Stimulated activated CD8-positive, alpha-beta memory T cell treated with anti-CD3 and anti-CD28 coated beads, Interleukin-15, amount 100 ng/mL, for 48 hours (primary cell): ENCODE measurements at regions not wholly inside any gene's neighbourhood (a gene's known extent, or its start where the extent isn't known, plus 50 kb on each side); places are given as distances from the start of the nearest gene placed in this dataset.
"Not testable (repeated sequence)": the region's sequence is repeated elsewhere in the genome, so short reads cannot be mapped to it uniquely, and the experiment has no call there.

Experiments
- DNase-seq, 2 donors: peaks; one replicate each; pipeline ENCODE4 v3.0.0-alpha.2; 2020; ENCODE audit warnings: low read depth in 2 of 2

- DNase-seq, result no peak
Observed at GRCh38 chr16:60810250-60810649, 1226.0 kb downstream of the CDH8 start.

GRCh38 chr16:60792437-60792836 lies 1243.8 kb downstream of the CDH8 start:
- DNase-seq, result no peak

DNA sequence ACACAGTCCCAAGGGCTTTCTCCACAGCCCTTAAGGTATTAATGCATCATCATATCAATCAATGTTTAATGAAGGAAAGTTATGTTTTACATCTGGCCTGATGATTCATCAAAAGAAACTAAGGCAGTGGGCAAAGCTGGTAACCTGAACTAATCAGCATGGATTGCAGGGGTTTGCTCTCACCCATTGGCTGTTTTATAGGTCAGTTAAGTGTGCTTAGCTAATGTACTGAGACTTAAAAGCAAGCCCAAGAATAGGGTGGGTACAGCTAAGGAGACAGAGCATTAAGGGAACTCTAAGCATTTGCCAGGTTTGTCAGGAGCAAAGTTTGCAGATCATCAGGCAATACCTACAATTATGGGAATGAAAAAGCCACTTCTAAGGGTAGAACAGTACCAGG lies 1247.6 kb downstream of the CDH8 start:
- DNase-seq, result no peak

DNA sequence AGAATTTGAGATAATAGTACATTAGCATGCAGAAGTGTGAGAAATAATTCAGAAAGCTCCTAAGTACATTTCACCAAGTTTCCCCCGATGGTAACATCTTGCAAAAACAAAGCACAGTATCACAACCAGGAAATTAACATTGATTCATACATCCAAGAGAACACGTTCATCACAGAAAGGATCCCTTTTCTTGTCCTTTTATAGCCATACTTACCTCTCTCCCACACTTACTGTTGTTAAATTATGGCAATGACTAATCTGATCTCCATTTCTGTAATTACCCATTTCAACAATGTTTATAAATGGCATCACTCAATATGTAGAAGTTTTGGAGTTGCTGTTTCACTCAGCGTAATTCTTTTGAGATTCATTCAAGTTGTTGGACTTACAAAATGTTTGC lies 1260.0 kb downstream of the CDH8 start:
- no peak for DNase-seq

GRCh38 chr16:60771138-60771537 lies 1265.1 kb downstream of the CDH8 start:
- no peak for DNase-seq

GRCh38 chr16:60770384-60770783 lies 1265.9 kb downstream of the CDH8 start:
- not testable (repeated sequence) for DNase-seq

DNA sequence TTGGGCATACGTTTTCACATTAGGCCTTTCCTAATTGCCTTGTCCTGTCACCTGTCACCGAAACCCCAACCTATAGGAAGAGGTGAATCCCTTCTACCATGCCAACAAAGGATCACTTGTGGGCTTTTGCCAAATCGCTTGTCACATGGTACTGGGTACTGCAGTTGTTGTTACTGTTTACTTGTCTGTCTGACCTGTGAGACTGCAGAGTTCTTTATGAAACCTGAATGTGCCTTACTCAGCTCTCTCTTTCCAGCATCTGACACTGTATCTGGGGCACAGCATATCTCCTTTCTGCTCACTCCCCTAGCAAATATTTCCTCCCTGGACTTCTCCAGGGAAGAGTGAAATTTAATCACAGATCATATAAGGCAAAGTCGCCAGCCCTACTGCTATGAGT lies 1272.4 kb downstream of the CDH8 start:
- no peak for DNase-seq

GRCh38 chr16:60755907-60756306 lies 1280.3 kb downstream of the CDH8 start:
- no peak for DNase-seq

- no peak for DNase-seq
Observed at GRCh38 chr16:60748366-60748765, 1287.9 kb downstream of the CDH8 start.

- DNase-seq, result no peak
Observed at GRCh38 chr16:60744198-60744597, 1292.0 kb downstream of the CDH8 start.

DNA sequence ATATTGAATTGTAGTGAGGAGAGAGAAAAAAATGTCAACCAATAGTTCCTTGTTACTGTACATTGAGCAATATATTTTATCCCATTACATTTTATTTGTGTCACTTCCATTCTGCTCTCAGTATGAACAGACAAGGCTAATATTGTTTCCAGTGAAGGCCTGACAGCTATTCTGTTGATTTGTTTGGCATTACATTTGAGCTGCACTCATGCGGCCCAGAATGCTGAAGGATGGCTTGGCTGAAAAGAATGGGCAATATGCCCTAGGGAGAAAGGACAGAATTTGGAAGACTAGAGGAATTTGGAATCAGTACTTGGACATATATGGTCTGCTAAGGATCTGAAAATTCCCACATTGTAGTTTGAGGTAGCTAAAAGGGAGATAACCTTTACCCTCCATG lies 1294.4 kb downstream of the CDH8 start:
- no peak for DNase-seq

DNA sequence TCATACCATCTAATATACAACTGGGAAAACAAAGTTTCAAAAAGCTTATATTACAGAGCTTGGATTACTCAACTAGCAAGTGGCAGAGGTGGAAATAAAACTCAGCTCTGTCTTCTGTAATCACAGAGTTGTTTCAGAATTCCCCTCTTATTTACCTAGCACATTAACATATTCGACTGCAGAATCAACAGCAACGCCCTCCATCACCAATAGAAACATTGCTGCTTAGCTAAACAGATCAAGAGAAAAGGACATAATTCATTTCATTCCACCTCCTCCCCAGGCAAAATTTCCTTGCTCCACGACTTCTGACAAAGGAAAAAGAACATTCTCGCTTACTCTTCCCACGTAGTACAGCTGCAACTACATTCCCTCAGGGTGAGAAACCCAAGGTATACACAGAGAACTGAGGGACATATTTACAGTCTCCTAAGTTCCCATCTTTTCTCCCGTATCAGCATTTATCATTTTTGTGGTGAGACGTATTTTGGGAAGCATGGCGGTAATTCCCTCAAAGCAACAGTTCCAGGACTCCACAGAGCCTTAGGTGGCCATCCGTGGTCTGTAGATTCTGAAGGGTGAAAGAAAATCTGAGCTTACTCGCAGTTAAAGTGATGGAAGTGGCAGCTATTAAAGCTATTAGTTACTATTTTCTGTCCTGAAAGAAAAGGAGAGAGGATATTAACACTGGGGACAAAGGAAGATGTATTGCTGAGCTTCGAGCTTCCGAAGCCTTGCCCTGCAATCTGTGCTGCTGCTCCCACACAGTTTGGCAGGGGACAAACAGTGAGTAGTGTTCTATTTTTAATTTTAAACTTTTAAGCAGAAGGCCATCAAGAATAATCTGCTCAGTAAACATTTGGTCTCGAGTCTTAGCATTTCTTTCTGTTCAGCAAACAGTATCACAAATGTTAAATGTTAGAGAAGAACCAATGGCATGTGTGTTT lies 1296.2 kb downstream of the CDH8 start:
- no peak for DNase-seq

GRCh38 chr16:60731329-60732050 lies 1304.7 kb downstream of the CDH8 start:
- DNase-seq, result no peak

- DNase-seq, result no peak
Observed at GRCh38 chr16:60729051-60729450, 1307.2 kb downstream of the CDH8 start.

DNA sequence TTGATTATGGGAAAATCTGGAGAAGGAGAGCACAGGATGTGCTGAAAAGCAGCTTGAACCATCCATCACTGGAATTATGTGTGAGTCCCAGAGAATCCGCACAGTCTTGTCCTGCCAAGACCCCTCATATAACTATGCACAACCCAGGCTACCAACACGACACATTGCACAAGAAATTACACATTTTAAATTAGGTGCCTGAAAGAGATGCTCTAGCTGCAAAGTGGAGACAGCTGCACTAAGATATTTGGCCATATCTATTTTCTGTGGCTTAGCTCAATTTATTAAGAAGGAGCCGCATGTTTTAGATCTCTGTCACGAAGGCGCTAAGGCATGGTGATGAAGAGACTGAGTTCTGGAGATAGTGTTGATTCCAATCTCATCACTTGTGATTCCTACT lies 1308.4 kb downstream of the CDH8 start:
- no peak for DNase-seq

DNA sequence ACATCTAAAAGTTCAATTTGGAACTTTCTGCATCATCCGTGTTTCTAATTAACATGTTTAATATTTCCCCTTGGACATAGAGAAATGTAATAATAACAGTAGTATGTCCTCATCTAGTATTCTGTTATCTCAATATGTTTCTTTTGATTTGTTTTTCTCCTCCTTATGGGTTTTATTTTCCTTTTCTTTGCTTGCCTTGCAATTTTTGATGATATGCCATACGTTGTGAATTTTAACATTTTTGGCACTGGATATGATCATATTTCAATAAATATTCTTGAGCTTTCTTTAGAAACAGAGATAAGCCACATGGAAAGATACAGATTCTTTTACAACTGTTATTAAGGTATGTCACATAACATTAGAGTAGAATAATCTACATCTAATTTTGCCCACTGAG lies 1316.2 kb downstream of the CDH8 start:
- no peak for DNase-seq

- DNase-seq, result no peak
Observed at GRCh38 chr16:60717808-60718207, 1318.4 kb downstream of the CDH8 start.

DNA sequence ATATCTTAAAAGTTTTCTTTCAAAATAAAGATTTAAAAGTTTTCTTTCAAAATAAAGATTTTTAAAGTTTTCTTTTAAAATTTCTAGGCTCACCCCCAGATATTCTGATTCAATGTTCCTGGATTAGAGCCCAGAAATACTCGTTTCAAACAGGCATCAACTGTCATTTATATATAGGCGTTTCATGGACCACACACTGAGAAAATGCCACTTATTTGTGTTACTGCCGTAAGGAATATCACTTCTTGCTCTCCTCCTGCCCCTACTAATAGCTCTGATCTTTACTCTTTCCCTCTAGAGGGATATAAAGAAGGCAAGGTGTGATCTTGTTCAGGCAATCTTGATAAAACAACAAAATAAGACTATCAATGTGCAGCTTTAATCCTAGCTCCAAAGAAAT lies 1324.1 kb downstream of the CDH8 start:
- no peak for DNase-seq

DNA sequence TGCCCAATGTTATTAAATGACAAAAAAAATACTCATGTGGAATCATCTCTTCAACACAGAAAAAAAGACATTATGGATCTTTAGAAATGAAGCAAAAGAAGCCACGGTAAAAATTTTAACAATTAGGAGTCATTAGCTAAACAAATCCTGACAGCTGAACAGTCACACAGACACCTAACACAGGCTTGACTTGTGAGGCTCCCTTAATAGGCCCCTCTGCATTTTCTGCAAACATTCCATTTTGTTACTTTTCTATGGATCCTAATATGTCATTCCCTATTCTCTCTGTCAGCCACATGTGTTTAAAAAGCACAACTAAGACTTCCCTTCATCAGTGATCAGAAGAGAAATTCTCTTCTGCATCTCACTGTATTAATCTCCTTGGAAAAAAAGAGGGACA lies 1331.5 kb downstream of the CDH8 start:
- DNase-seq, result no peak

DNA sequence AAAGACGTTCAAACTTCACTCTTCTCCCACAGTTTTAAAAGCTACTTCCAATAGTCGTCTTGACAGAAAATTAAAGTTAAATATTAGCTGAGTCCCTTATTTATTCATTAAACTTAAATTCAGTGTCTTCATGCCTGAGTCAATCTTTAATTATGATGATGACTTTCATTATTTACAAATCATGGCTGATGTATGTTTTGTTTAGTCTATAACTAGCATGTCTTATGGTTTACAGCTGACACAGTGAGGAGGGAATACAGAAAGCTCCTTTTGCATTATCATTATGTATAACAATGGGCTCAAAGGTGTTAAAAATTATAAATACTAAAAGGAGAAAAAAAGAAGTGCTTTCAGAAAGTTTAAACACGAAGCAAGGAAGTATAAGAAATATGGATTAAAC lies 1333.1 kb downstream of the CDH8 start:
- no peak for DNase-seq

GRCh38 chr16:60686824-60687223 lies 1349.4 kb downstream of the CDH8 start:
- DNase-seq, result no peak

- no peak for DNase-seq
Observed at GRCh38 chr16:60684002-60684401, 1352.2 kb downstream of the CDH8 start.

GRCh38 chr16:60682219-60682618 lies 1354.0 kb downstream of the CDH8 start:
- no peak for DNase-seq
